GM12878 (cell line): ENCODE measurements at regions not wholly inside any gene's neighbourhood (a gene's known extent, or its start where the extent isn't known, plus 50 kb on each side); places are given as distances from the start of the nearest gene placed in this dataset.

Experiments
- ATAC-seq: fragments of 200-7000 bp; cut with Tn5 transposase; 3 replicates; pipeline ENCODE4 v1.9.1; 2020; ENCODE audit warnings: mild to moderate bottlenecking, moderate library complexity
- BruUV-seq: library from RNA; stranded (reverse); fragments of 400-500 nt; replicated peaks from 2 replicates; lab custom pipeline; 2021; lab: Mats Ljungman, UMichigan
- CTCF ChIA-PET: fragments of 300-600 bp; sonication (Branson Sonifier 250); formaldehyde crosslinking; extraction: SDS; loops from one replicate; lab custom pipeline; 2021; ENCODE audit warnings: inconsistent platforms; lab: Yijun Ruan, JAX
- POLR2A ChIA-PET: fragments of 350-600 bp; formaldehyde crosslinking; extraction: SDS; loops from one replicate; lab custom pipeline; 2021; ENCODE audit warnings: inconsistent platforms; lab: Charles Lee
- RAD21 ChIA-PET: fragments of 300-600 bp; sonication (Branson Sonifier 250); formaldehyde crosslinking; loops from one replicate; lab custom pipeline; 2023; ENCODE audit warnings: antibody characterized with exemption; ENCODE audit not compliant: unreplicated experiment; lab: Charles Lee
- SMC1A ChIA-PET: fragments of 300-600 bp; sonication (Branson Sonifier 250); formaldehyde crosslinking; loops from one replicate; lab custom pipeline; 2023; ENCODE audit not compliant: unreplicated experiment, uncharacterized antibody; lab: Charles Lee
- DNase-seq: peaks from one replicate; pipeline ENCODE4 v3.0.0-alpha.2; 2011; ENCODE audit warnings: low read depth, low spot score
- FAIRE-seq: peaks from 3 replicates; lab custom pipeline; 2011; peaks lifted over from hg19 to GRCh38; lab: Jason Lieb, UNC
- H2AFZ ChIP-seq: 2 replicates; pipeline ENCODE4 v1.6.0; 2011; ENCODE audit warnings: low read depth, low read length, control low read depth; ENCODE audit not compliant: control insufficient read depth
- H3K27ac ChIP-seq: 2 replicates; pipeline ENCODE4 v1.5.1; 2011; ENCODE audit warnings: control low read depth; ENCODE audit not compliant: control insufficient read depth, insufficient read depth
- H3K27me3 ChIP-seq, 2 experiments: replicated peaks in 1 of 2; 2 replicates each; pipeline versions ENCODE4 v1.6.0 to v1.6.1; 2011; ENCODE audit warnings: low read length in 1 of 2; ENCODE audit not compliant: control insufficient read depth in 2 of 2, insufficient read depth in 2 of 2
- H3K36me3 ChIP-seq, 2 experiments: 2 replicates each; pipeline ENCODE4 v1.5.1; 2011; ENCODE audit warnings: low read length in 1 of 2; ENCODE audit not compliant: control insufficient read depth in 2 of 2, insufficient read depth in 2 of 2
- H3K4me1 ChIP-seq: 2 replicates; pipeline ENCODE4 v1.6.1; 2011; ENCODE audit warnings: mild to moderate bottlenecking, low read length, moderate library complexity, mixed read lengths; ENCODE audit not compliant: control insufficient read depth, insufficient read depth
- H3K4me2 ChIP-seq: 2 replicates; pipeline ENCODE4 v1.6.0; 2011; ENCODE audit warnings: control low read depth; ENCODE audit not compliant: control insufficient read depth, insufficient read depth
- H3K4me3 ChIP-seq: fragments of 200-600 bp; sonication (generic); 2 replicates; pipeline ENCODE4 v1.5.1; 2016
- H3K79me2 ChIP-seq: 2 replicates; pipeline ENCODE4 v1.6.0; 2011; ENCODE audit warnings: low read length; ENCODE audit not compliant: control insufficient read depth, insufficient read depth
- H3K9ac ChIP-seq: 2 replicates; pipeline ENCODE4 v1.8.0; 2011; ENCODE audit warnings: low read length, control low read depth, mixed read lengths; ENCODE audit not compliant: control insufficient read depth, insufficient read depth
- H3K9me3 ChIP-seq: replicated peaks from 3 replicates; pipeline ENCODE4 v1.5.1; 2011; ENCODE audit warnings: mild to moderate bottlenecking, low read length; ENCODE audit not compliant: control insufficient read depth, insufficient read depth
- H4K20me1 ChIP-seq: 2 replicates; pipeline ENCODE4 v1.6.0; 2011; ENCODE audit not compliant: control insufficient read depth, insufficient read depth
- ATF7 ChIP-seq: fragments of 450-650 bp; IDR thresholded peaks from 2 replicates; pipeline ENCODE4 v1.6.1; 2016; ENCODE audit warnings: low read depth, mild to moderate bottlenecking
- BACH1 ChIP-seq: fragments of 450-650 bp; IDR thresholded peaks from 2 replicates; pipeline ENCODE4 v1.6.1; 2017; ENCODE audit warnings: mild to moderate bottlenecking, borderline replicate concordance
- CREB1 ChIP-seq: IDR thresholded peaks from 2 replicates; pipeline ENCODE4 v1.6.1; 2012; ENCODE audit warnings: low read depth, mild to moderate bottlenecking, inconsistent platforms
- CUX1 ChIP-seq: IDR thresholded peaks from 2 replicates; pipeline ENCODE4 v1.6.1; 2012; ENCODE audit warnings: improper control_type of control experiment, low read depth, low read length; ENCODE audit not compliant: insufficient replicate concordance
- HDAC2 ChIP-seq: fragments of 200-600 bp; sonication (generic); IDR thresholded peaks from 2 replicates; pipeline ENCODE4 v1.6.1; 2017
- MEF2B ChIP-seq: fragments of 450-650 bp; IDR thresholded peaks from 2 replicates; pipeline ENCODE4 v1.6.1; 2018; ENCODE audit warnings: mild to moderate bottlenecking, moderate library complexity; ENCODE audit not compliant: partially characterized antibody, poor library complexity, severe bottlenecking
- NFYA ChIP-seq: IDR thresholded peaks from 2 replicates; pipeline ENCODE4 v1.6.1; 2011; ENCODE audit warnings: low read depth, mild to moderate bottlenecking, low read length, improper control_type of control experiment, borderline replicate concordance
- NRF1 ChIP-seq: conservative IDR thresholded peaks from 2 replicates; pipeline ENCODE4 v1.6.1; 2011; ENCODE audit warnings: mild to moderate bottlenecking, low read depth, low read length, improper control_type of control experiment
- POLR2A ChIP-seq: IDR thresholded peaks from 2 replicates; pipeline ENCODE4 v1.6.1; 2011; ENCODE audit warnings: low read depth, mild to moderate bottlenecking, low read length
- SMC3 ChIP-seq: IDR thresholded peaks from 2 replicates; pipeline ENCODE4 v1.6.1; 2011; ENCODE audit warnings: low read length, improper control_type of control experiment, borderline replicate concordance
- SP1 ChIP-seq: IDR thresholded peaks from one replicate; pipeline ENCODE4 v1.6.1; 2011; ENCODE audit warnings: low read depth, low read length
- YY1 ChIP-seq: IDR thresholded peaks from 2 replicates; pipeline ENCODE4 v1.6.1; 2011; ENCODE audit warnings: low read depth, mild to moderate bottlenecking, low read length
- ZNF217 ChIP-seq: fragments of 450-650 bp; IDR thresholded peaks from 2 replicates; pipeline ENCODE4 v1.6.1; 2017; ENCODE audit warnings: antibody characterized with exemption, mild to moderate bottlenecking
- ZNF622 ChIP-seq: fragments of 450-650 bp; IDR thresholded peaks from 2 replicates; pipeline ENCODE4 v1.6.1; 2017; ENCODE audit warnings: mild to moderate bottlenecking, inconsistent platforms
- WGBS: methylation state at CpG from one replicate; pipeline ENCODE4 v1.1.6; 2016; ENCODE audit warnings: low lambda C conversion rate; ENCODE audit not compliant: insufficient replicate concordance, insufficient coverage; ENCODE audit errors: missing lambda C conversion rate; 5-methylcytosine and 5-hydroxymethylcytosine counted together
- in situ Hi-C: fragments of 300-500 bp; cut with MboI; formaldehyde crosslinking; loops from 9 replicates; pipeline ENCODE4 v1.14.3; 2018; ENCODE audit warnings: mixed read lengths
- intact Hi-C: fragments of 100-400 bp; cut with micrococcal nuclease; formaldehyde crosslinking; loops from one replicate; pipeline ENCODE4 v1.14.2; 2022; ENCODE audit not compliant: unreplicated experiment
- TF ChIP-seq, protein P1 (sequence below): fragments of 450-650 bp; formaldehyde crosslinking; IDR thresholded peaks from 2 replicates; pipeline ENCODE4 v1.4.0; 2022; ENCODE audit warnings: mild to moderate bottlenecking, moderate library complexity

DNA sequence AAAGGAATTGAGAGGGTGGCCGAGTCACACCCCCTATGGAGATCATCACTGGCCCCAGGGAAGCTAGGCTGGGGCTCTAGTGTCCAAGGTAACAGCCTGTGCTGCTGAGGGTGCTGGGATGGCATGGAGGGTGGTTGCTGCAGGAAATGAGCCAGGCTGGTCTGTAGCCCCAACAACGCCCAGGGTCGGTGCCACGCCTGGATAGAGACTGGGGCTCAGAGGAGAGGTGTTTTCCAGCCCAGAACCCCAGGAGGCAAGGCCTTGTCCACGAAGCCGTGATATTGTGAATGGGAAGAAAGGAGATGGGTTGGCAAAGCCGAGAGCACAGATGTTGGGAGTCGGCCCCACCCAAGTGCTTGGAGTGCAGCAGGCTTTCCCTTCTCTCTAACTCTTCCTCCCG lies 68.9 kb upstream of the ACTRT2 start:
- Histone ChIP-seq H3K79me2 (no peaks in the 10 kb centered on the region), H3K4me3 (no peak overlapping the region), H3K27ac (no peak overlapping the region), H3K9ac (no peak overlapping the region), H3K36me3 (no peaks in the 10 kb centered on the region), H4K20me1 (no peaks in the 10 kb centered on the region), H3K9me3 (no peaks in the 10 kb centered on the region; the same call in 2 of the 3 replicates), H3K4me2 (no peak overlapping the region), H3K27me3 (no peaks in the 10 kb centered on the region), H2AFZ (no peak overlapping the region), H3K4me1 (no peaks in the 10 kb centered on the region)
- intact Hi-C loops = no loop called here
- WGBS = 14% methylated on average over 9 of the region's 9 CpGs
- CTCF ChIA-PET = no interaction called here
- POLR2A ChIA-PET = no interaction called here
- RAD21 ChIA-PET = no interaction called here
- no TSS peak for BruUV-seq
- in situ Hi-C loops = no loop called here
- DNase-seq (no peak), FAIRE-seq (no peak), ATAC-seq (no peak)
- SMC1A ChIA-PET = no interaction called here
- no peak for TF ChIP-seq MEF2B
- TF ChIP-seq ATF7 = no peak
- no peak for TF ChIP-seq ZNF622
- no peak for TF ChIP-seq SMC3
- TF ChIP-seq ZNF217 = no peak
- TF ChIP-seq NFYA = no peak
- TF ChIP-seq, protein P1, sequence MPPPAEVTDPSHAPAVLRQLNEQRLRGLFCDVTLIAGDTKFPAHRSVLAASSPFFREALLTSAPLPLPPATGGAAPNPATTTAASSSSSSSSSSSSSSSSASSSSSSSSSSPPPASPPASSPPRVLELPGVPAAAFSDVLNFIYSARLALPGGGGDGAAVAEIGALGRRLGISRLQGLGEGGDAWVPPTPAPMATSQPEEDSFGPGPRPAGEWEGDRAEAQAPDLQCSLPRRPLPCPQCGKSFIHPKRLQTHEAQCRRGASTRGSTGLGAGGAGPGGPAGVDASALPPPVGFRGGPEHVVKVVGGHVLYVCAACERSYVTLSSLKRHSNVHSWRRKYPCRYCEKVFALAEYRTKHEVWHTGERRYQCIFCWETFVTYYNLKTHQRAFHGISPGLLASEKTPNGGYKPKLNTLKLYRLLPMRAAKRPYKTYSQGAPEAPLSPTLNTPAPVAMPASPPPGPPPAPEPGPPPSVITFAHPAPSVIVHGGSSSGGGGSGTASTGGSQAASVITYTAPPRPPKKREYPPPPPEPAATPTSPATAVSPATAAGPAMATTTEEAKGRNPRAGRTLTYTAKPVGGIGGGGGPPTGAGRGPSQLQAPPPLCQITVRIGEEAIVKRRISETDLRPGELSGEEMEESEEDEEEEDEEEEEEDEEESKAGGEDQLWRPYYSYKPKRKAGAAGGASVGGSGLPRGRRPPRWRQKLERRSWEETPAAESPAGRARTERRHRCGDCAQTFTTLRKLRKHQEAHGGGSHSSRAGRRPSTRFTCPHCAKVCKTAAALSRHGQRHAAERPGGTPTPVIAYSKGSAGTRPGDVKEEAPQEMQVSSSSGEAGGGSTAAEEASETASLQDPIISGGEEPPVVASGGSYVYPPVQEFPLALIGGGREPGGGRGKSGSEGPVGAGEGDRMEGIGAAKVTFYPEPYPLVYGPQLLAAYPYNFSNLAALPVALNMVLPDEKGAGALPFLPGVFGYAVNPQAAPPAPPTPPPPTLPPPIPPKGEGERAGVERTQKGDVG (CRISPR knock-in tag) = no peak
- TF ChIP-seq POLR2A = no peak
- TF ChIP-seq NRF1 = no peak
- no peak for TF ChIP-seq BACH1
- TF ChIP-seq SP1 = no peak
- no peak for TF ChIP-seq HDAC2
- no peak for TF ChIP-seq CUX1
- no peak for TF ChIP-seq CREB1
- no peak for TF ChIP-seq YY1
